ENCODE measurements at regions not wholly inside any gene's neighbourhood (a gene's known extent, or its start where the extent isn't known, plus 50 kb on each side); places are given as distances from the start of the nearest gene placed in this dataset.

DNA sequence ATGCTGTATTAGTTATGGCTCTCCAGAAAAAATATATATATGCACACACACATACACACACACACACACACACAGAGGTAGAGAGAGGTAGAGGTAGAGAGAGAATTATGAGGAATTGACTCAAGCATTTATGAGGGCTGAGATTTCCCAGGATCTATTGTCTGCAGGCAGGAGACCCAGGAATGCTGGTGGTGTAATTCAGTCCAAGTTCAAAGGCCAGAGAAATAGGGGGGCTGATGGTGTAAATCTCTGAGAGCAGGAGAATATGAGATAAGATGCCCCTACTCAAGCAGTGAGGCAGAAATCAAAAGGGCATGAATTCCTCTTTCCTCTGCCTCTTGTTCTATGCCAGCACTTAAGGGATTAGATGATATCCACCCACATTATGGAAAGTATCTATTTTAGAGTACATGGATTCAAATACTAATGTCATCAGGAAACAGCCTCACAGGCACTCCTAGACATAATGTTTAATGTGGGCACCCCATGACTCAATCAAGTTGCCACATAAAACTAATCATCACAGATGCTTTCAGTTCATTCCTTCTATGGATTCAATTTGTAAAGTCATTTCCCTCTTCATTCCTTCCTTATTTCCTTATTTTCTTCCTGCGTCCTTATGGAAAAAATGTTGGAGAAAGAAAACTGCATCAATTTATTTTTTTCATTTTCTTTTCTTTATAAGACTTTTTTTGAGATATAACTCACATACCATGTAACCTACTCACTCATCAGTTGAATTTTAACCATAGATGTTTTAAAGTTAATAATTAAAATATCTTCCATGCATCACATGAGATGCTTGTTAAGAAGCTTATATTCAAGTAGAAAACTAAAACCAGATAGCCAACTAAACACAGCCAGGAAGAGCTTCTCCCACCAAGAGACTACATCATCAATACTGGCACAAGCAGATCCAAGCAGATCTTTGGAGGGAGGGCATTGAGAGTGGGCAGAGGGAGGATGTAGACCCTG, 406.2 kb downstream of the MBD2 start:
- DNase-seq (ENCODE audit: low read depth in 3 of 3): no peak

DNA sequence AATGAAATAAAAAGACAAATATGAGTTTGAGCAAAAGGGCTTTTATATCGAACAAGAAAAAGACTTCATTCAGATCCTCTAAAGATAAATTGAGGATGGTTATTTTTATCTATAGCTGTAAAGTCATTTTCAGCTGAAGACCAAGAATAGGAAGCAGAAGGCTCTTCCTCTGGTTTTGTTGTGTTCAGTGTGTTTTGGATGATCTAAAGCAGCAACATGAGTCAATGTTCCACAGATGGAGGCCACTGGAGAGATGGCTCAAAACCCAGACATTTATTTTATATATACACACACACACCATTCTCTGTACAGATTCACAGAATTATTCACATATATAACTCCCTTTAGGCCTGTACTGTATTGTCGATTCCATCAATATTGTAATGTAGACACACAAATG, 424.3 kb downstream of the MBD2 start:
- DNase-seq (ENCODE audit: low read depth in 3 of 3): no peak

DNA sequence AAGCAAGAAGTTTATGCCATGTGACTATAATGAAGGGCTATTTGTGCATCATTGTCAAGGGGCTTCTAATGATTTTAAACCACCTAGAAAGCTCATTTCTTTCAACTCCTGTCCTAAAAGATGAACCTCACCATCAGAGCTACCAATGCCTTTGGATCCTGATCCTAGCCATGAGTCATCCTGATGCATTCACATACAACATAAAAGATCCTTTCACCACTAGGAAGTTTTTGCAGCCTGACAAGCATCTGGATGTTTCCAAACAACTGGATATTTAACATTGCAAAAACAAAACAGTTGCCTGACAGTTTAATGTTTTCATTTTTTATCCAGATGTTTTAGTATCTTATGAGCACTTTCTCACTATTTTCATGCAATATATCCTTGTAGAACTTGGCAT, 425.3 kb downstream of the MBD2 start:
- DNase-seq (ENCODE audit: low read depth in 3 of 3): no peak

DNA sequence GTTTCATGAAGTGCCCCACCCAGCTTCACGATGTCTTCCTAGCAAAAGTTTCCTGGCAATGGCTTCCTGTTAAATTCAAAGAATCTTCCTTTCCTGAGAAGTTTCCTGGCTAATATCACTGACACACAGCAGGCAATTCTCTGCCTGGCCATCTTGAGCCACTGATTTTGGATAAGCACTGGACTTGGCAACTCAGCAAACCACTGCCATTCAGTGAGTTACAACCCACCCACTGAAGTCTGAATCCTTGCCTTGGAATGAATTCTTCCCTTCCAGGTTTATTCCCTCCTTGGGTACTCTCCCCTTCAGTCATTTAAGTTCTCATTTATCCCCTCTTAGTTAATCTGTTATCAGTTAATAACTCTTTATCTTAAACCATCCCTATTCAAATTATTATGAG, 426.0 kb downstream of the MBD2 start:
- no peak for DNase-seq (ENCODE audit: low read depth in 3 of 3)

DNA sequence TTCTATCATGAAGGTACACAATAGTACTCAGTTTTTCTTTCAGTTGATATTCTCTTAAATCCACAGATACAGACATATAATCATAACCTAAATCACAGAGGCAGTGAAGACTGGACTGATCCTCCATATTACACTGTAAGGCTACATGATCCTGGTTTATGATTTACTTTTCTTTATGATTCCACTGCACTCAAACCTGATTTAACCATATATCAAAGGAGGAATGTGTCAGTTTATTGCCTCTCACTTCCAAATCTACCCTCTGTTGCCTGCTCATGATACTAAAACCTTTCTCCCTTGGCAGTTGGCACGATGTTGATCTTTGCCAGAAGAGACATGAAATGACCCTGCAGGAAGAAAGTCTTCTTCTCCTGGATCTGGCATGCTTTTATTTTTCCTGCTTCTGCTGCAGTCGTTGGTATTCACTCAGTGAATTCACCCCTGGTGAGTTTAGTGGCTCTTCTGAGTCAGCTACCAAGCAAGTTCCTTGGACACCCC, 426.4 kb downstream of the MBD2 start:
- DNase-seq (ENCODE audit: low read depth in 3 of 3): no peak

DNA sequence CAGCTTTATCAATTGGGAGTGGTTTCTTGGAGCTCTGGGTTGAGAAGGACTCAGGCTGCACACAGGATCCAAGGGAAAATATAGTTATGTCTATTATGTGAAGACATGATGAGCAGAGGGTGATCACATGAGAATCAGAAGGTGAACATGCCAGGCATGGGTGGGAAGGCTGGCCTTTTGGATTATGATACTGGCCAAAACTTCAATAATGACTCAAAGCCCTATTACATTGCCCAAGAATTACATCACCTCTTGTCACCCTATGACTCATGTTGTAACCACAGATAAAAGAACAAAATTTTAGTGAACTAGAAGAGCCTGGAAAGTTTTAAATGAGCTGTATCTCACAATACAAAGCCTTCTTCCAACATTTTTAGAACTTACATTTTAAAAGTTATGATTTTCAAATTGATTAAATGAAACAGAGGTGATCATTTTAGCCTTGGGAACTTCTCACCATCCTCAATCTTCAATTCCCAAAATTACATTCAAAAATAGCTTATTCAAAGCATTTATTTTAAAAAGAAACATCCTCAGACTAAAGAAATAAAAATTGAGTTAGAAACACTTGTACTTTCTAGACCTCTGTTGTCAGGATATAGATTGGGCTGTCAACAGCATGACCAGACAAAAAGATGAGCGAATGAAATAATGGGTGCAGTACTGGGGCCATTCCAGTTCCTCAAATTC, 428.3 kb downstream of the MBD2 start:
- no peak for DNase-seq (ENCODE audit: low read depth in 3 of 3)

DNA sequence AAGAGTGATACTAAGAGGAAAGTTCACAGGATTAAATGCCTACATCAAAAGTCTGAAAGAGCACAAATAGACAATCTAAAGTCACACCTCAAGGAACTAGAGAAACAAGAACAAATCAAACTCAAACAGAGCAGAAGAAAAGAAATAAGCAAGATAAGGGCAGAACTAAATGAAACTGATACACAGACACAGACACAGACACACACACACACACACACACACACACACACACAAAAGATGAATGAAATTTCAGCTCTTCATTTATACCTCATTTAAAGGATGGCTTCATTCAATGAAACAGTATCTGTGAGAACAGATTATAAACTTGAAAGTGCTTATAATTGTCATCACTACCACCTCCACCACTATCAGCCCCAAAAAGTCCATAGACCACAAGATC, 428.9 kb downstream of the MBD2 start:
- no peak for DNase-seq (ENCODE audit: low read depth in 3 of 3)

DNA sequence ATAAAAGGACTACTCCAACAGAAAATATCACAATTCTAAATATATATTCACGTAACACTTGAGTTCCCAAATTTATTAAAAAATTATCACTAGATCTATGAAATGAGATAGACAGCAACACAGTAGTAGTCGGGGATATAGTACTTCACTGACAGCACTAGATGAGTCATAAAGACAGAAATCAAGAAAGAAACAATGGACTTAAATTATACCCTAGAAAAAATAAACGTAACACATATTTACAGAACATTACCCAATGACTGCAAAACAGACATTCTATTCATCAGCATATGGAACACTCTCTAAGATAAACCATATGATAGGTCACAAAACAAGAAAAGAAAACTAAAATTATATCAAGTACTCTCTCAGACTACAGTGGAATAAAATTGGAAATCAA, 429.4 kb downstream of the MBD2 start:
- DNase-seq (ENCODE audit: low read depth in 3 of 3): no peak

DNA sequence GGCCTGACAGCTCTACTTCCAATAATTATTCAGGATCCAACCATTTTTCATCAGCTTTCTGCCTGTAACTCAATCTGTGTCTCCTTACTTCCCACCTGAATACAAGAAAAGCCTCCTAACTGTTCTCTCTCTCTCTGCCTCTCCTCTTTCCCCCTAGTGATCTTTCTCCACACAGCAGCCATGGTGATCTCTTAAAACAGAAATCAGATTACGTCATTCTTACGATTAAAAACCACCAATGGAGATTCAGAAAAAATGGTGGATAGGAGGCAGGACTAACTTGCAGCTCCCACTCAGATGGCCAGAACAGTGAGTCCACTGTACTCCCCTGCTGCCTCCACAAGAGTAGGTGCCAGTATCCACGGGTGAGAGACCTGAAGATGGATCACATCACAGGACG, 431.7 kb downstream of the MBD2 start:
- DNase-seq (ENCODE audit: low read depth in 3 of 3): no peak

DNA sequence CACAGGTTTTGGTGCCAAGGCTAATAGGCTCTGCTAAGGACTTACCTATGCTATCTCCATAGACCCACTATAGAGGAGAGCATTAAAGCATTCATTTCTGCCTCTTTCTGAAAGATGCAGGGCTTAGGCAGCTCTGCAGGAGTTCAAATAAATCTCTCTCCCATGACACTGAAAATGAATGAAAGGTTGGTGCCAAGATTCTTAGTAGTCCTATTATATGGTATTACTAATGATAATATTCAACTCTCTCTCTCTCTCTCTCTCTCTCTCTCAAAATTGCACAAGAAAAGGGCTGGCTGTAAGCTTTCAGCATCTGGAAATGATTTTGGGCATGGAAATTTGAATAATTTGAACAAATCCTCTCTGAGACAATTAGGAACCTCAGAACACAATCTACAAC, 433.7 kb downstream of the MBD2 start:
- DNase-seq (ENCODE audit: low read depth in 3 of 3): no peak

DNA sequence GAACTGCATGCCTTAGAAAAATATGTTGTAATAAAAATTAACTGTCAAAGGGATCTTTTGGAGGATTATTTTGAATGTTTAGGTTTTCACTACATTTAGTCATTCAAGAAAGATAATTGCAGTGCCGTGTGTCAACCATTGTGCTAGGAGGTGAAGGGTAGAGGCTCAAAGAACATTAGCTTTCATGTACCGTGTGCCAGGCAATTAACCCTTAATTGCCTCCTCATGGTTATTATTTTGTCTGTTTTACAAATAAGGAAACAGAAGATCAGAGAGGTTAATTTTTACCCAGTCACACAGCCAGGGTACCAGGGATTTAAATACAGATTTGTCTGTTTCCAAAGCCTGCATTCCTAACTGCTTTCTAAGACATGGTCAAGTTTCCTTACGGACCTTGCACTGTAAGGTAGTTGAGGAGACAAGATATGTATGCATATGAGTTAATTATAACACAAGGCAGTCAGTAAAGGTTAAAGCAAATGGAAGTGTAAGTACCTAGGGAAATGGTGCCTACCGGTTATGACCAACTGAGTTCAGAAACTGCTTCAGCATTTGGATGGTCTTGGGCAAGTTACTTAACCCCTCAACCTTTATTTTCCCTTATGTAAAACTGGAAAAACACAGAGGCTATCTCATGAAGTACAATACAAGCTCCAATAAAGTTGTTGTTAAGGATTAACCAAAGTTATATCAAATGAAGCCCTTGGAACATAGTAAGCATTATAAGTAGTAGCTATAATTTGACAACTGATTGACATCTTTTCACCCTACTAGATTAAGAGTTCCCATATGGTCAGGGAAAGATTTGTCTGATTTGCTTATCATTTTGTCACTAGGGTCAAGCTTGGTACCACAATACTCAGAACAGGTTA, 434.9 kb downstream of the MBD2 start:
- no peak for DNase-seq (ENCODE audit: low read depth in 3 of 3)

DNA sequence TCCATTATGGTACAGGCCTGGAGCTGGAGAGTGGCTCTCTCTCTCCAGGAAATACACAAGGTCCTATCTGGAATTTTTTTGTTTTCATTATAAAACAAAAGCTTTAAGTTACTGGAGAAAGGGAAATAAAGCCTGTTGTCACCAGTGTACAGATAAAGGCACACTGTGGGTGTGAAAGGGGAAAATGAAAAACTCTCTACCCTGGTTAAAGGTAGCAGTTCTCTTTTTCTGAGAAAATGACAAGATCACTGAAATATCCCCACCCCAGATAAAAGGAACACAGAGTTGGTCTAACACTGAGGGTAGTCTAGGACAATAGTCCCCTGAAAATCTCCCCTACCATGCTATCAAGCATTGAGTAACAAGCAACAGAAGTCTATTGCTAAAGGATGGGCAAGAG, 438.7 kb downstream of the MBD2 start:
- no peak for DNase-seq (ENCODE audit: low read depth in 3 of 3)

DNA sequence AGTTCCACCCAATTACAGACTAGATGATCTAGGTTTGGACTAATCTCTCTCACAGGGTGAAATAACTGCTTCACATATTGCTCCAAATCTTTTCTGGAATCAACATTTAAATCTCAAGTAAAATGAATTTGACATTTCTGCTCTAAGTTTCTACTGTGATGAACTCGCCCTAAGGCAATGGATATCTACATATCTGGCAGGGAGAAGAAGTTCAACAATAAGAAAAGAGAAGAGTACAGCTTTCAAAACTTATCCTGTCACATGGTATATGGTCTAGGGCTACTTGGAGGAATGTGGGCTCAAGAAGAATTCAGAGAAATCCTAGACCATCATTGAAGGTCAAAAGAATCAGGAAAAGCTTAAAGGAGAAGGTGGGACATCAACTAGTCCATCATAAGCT, 440.2 kb downstream of the MBD2 start:
- no peak for DNase-seq (ENCODE audit: low read depth in 3 of 3)

DNA sequence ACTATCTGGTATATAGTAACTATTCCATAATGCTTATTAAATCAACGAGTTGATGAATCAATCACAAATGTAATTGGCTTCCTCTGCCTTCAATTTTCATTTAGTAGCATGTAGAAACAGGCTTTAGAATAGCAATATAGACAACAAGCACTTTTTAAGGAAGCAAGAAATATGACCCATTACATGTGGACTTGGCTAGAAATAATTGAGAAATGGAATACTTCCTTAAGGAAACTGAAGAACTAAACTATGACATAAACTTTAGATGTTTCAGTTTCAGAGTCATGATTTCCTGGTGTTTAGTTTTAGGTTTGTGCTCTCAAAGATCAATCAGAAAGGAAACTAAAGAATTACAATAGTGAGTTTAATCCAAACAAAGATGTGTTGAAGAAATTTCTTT, 443.8 kb downstream of the MBD2 start:
- DNase-seq (ENCODE audit: low read depth in 3 of 3): no peak

DNA sequence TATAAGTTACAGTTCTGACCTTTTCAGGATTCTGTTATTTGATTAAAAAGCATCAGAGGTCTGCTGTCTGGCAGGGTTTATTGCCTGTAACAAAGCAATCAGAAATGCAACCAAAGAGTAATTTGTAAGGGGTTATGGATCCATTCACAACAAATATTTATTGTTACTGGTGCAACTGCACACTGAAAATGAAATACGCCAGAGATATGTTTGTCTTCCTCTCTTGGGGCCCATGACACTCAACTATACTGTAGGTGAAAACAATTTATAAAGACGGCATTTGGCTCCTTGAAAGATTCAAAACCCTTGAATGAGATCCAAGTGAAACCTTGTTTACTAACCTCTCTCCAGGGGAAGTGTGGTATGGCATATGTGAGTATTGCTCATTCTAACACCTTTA, 452.2 kb downstream of the MBD2 start:
- no peak for DNase-seq (ENCODE audit: low read depth in 3 of 3)

DNA sequence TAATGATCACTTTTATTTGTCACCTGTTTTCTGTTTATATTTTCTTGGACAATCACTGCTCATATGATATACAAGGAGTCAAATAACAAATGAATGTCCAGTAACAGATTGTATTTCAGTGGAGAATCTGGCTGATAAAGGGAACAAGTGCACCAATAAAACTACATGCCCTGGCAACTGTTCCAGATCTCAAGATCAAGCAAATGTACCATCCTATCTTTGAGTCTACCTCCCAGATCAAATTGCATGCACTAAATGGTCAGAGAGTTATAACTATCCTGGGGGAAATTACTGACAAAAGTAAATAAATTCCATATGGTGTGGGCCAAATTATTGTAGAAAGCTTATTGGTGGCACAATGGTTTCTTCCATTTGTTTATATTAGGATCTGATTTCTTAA, 452.8 kb downstream of the MBD2 start:
- no peak for DNase-seq (ENCODE audit: low read depth in 3 of 3)

DNA sequence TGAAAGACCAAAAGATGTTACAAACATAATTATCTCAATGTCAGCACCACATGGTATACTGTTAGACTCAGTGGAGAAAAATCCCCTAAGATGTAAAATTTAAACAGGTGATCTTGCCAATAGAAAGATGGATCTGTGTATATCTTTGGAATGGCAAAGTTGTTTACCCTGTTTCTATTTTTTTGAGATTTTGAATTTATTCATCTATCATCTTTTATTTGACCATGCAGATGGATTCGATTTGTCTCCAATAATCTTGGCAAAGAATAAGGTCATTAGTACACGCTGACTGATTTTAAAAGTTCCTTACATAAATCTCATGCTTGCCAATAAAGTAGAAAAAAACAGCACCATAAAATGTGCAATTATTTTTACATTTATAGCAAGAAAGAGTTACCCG, 459.3 kb downstream of the MBD2 start:
- no peak for DNase-seq (ENCODE audit: low read depth in 3 of 3)

DNA sequence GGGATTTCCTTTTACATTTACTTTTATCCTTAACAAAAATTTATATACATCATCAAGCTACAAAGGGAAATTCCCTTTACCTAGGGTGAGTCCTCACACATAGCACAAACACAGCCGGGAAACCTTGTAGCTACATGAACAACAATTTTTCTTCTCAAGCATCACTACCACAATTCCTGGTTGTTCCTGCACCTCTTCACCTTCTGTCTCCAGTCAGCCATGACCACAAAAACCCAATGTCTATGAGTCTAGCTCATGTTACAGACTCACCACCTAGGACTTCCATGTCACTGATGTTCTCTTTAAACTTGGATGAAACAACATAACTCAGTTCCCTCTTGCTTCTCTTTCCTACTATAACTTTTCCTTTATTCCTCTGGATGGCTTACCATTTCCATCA, 460.4 kb downstream of the MBD2 start:
- no peak for DNase-seq (ENCODE audit: low read depth in 3 of 3)

DNA sequence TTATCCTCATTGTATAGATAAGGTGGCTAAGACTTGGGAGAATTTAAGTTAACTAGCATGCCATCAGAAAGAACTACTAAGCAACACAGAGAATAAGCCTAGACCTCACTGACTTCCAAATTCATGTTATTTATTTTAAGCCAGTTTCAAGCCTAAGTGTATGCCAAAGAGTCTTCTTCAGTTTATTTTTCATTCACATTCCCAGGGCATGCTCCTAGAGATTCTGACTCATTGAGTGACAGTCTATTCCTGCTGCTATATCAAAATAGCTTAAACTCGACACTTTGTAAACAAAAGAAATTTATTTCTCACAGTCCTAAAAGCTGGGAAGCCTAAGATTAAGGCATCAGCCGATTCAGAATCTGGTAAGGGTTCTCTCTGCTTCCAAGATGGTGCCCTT, 467.1 kb downstream of the MBD2 start:
- no peak for DNase-seq (ENCODE audit: low read depth in 3 of 3)

DNA sequence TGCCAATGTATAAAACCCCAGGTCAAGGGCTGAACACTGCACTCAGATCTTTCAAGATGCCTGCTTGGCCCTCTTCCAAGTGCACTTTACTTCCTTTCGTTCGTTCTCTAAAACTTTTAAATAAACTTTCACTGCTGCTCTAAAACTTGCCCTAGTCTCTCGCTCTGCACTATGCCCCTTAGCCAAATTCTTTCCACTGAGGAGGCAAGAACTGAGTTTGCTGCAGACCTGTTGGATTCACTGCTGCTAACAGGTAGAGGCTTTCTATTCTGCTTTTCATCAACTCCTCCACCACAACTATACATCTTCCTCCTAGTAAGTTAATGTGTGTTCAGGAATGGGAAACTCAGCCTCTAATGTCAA, 467.9 kb downstream of the MBD2 start:
- DNase-seq (ENCODE audit: low read depth in 3 of 3): no peak

DNA sequence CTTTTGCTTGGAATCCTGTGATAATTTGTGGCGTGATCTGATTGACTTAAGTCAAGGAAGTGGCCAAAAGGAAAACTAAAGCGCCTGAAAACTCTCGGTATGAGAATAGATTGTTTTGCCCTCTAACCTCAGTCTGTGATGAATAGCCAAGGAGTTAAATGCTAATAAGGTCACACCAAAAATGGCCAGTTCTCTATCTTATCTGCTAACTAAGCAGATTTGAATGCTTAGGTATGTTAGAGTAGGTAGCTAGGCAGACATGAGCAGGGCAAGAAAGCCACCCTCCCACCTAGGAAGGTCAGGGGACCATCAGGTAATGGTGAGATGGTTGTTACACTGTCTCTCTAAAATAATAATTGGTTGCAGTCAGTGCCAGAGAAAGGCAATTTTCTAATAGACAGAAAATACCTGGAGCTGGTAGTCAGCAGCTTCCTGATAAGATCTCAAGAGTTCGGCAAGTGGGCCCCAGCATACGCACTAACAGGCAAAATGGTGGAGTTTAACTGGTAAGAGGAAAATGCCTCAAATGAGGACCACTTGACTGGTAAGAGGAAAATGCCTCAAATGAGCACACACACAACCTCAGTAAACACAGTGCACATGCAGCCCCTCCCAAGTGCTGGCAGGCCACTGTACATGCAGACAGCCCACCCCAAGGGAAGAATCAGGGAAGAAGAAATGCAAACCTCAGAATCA, 468.4 kb downstream of the MBD2 start:
- no peak for DNase-seq (ENCODE audit: low read depth in 3 of 3)

DNA sequence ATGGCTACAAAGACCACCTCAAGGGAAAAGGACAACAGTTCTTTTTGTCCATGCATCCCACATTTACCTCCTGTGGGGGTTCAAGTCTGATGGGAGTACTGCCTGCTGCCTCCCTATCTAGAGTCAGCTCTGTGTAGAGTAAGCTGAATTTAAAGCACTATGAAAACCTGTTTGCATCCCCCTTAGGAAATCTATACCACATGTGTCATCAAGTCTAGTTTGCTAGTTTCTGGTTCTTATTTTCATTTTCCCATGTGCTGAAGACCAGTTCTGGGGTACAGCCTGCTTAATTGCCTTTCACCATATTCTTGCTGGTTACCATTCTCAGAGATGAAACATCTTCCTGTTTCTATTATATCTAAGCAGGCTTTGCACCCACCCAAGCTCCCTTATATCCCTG, 470.3 kb downstream of the MBD2 start:
- DNase-seq (ENCODE audit: low read depth in 3 of 3): no peak

Measured in stimulated activated CD4-positive, alpha-beta T cell treated with anti-CD3 and anti-CD28 coated beads, TNF-alpha, amount 100 ng/mL, for 24 hours (primary cell).